ENCODE measurements at regions not wholly inside any gene's neighbourhood (a gene's known extent, or its start where the extent isn't known, plus 50 kb on each side); places are given as distances from the start of the nearest gene placed in this dataset.

GRCh38 chr12:46959502-46959901 lies 119.9 kb upstream of the PCED1B start:
- Histone ChIP-seq H3K36me3 (replicated peaks in 1 of 2; ENCODE audit: control insufficient read depth in 1 of 2, insufficient read depth in 2 of 2, low read length in 2 of 2) (no peaks in the 10 kb centered on the region), H3K79me2 (ENCODE audit: insufficient read depth, low read length) (no peaks in the 10 kb centered on the region), H3K9ac (ENCODE audit: insufficient read depth, low read depth, low read length) (no peak overlapping the region), H3K27me3 (ENCODE audit: control insufficient read depth in 1 of 2, insufficient read depth in 2 of 2, low read length in 2 of 2) (peaks cover 1 to 3% of the 10 kb centered on the region in 2 experiments; a peak in 1 of 5 replicates), H3K4me1 (ENCODE audit: insufficient read depth, low read length) (peaks cover 21% of the 10 kb centered on the region), H3K4me2 (ENCODE audit: low read depth, low read length) (no peak overlapping the region), H2AFZ (ENCODE audit: low read length) (no peak overlapping the region), H3K4me3 (replicated peaks in 1 of 3; ENCODE audit: insufficient read depth in 1 of 3, low read depth in 2 of 3, low read length in 3 of 3) (no peak overlapping the region), H3K9me3 (ENCODE audit: low read length) (no peaks in the 10 kb centered on the region), H4K20me1 (ENCODE audit: insufficient read depth, low read length) (no peaks in the 10 kb centered on the region), H3K27ac (ENCODE audit: extremely low read length, insufficient read depth, low read length) (no peak overlapping the region)
- FAIRE-seq (no peak), ATAC-seq (no peak), DNase-seq (ENCODE audit: low spot score) (no peak)
- intact Hi-C loops (cut with micrococcal nuclease; ENCODE audit: unreplicated experiment) = no loop called here
- ChIA-PET POLR2A (no interaction called here), CTCF (ENCODE audit: low intra/inter-chr PET ratio, low total read pairs) (no interaction called here)
- TF ChIP-seq RAD21 (CRISPR knock-in tag; IDR thresholded peaks at IDR 0.05) (no peak), ZEB1 (IDR thresholded peaks at IDR 0.05; ENCODE audit: insufficient replicate concordance, low read depth) (no peak), AKNA (CRISPR knock-in tag; IDR thresholded peaks at IDR 0.05; ENCODE audit: borderline replicate concordance) (no peak), NFATC3 (CRISPR knock-in tag; IDR thresholded peaks at IDR 0.05) (no peak), PHF8 (CRISPR knock-in tag; IDR thresholded peaks at IDR 0.05) (no peak), EEA1 (CRISPR knock-in tag; IDR thresholded peaks at IDR 0.05; ENCODE audit: borderline replicate concordance) (no peak)
- in situ Hi-C loops (cut with HindIII; ENCODE audit: extremely low pct_ligation_motif_present, low pct_unique_long_range_greater_than_20kb) = no loop called here
- 27% methylated on average over 1 of the region's 1 CpG for WGBS (ENCODE audit: low lambda C conversion rate)
- BruUV-seq (replicated peaks) = no TSS peak

Measured in HepG2 (cell line).